T-helper 1 cell treated with Interleukin-12 subunit alpha and Interleukin-12 subunit beta and Interleukin-4 antibody, amounts not matched to agents 30 μg/mL and 1 μg/mL, for 36 hours (primary cell): ENCODE measurements at regions not wholly inside any gene's neighbourhood (a gene's known extent, or its start where the extent isn't known, plus 50 kb on each side); places are given as distances from the start of the nearest gene placed in this dataset.

ENCODE experiments used
- H3K27ac Mint-ChIP-seq: one replicate; pipeline ENCODE4 v1.8.0; 2021; ENCODE audit warnings: mild to moderate bottlenecking, mixed read lengths
- H3K27me3 Mint-ChIP-seq: one replicate; pipeline ENCODE4 v1.8.0; 2021; ENCODE audit warnings: low read depth, mixed read lengths
- H3K36me3 Mint-ChIP-seq: one replicate; pipeline ENCODE4 v1.8.0; 2021; ENCODE audit warnings: low read depth, mixed read lengths
- H3K4me1 Mint-ChIP-seq: one replicate; pipeline ENCODE4 v1.8.0; 2021; ENCODE audit warnings: low read depth, mixed read lengths
- H3K4me3 Mint-ChIP-seq: one replicate; pipeline ENCODE4 v1.8.0; 2021; ENCODE audit warnings: mild to moderate bottlenecking, moderate library complexity, mixed read lengths
- H3K9me3 Mint-ChIP-seq: one replicate; pipeline ENCODE4 v1.8.0; 2021; ENCODE audit warnings: mixed read lengths

- Mint-ChIP-seq H3K4me3 (no peak overlapping the region), H3K27me3 (peaks cover 4% of the 10 kb centered on the region), H3K4me1 (no peaks in the 10 kb centered on the region), H3K27ac (no peak overlapping the region), H3K9me3 (no peaks in the 10 kb centered on the region), H3K36me3 (no peaks in the 10 kb centered on the region)
Observed at GRCh38 chr5:35373249-35373648, 143.0 kb upstream of the PRLR start.

- H3K27ac Mint-ChIP-seq, result no peak overlapping the region
- no peaks in the 10 kb centered on the region for H3K4me1 Mint-ChIP-seq
- no peaks in the 10 kb centered on the region for H3K9me3 Mint-ChIP-seq
- H3K4me3 Mint-ChIP-seq, result no peak overlapping the region
- H3K27me3 Mint-ChIP-seq, result peaks cover 4% of the 10 kb centered on the region
- H3K36me3 Mint-ChIP-seq, result no peaks in the 10 kb centered on the region
Observed at GRCh38 chr5:35372482-35372881, 142.2 kb upstream of the PRLR start.

GRCh38 chr5:35371951-35372426 lies 141.7 kb upstream of the PRLR start:
- H3K27ac Mint-ChIP-seq, result no peak overlapping the region
- no peaks in the 10 kb centered on the region for H3K4me1 Mint-ChIP-seq
- no peak overlapping the region for H3K4me3 Mint-ChIP-seq
- no peaks in the 10 kb centered on the region for H3K36me3 Mint-ChIP-seq
- peaks cover 4% of the 10 kb centered on the region for H3K27me3 Mint-ChIP-seq
- no peaks in the 10 kb centered on the region for H3K9me3 Mint-ChIP-seq

- no peaks in the 10 kb centered on the region for H3K4me1 Mint-ChIP-seq
- no peak overlapping the region for H3K27ac Mint-ChIP-seq
- H3K4me3 Mint-ChIP-seq, result no peak overlapping the region
- H3K27me3 Mint-ChIP-seq, result peaks cover 4% of the 10 kb centered on the region
- H3K9me3 Mint-ChIP-seq, result no peaks in the 10 kb centered on the region
- H3K36me3 Mint-ChIP-seq, result no peaks in the 10 kb centered on the region
Observed at GRCh38 chr5:35370871-35371270, 140.6 kb upstream of the PRLR start.

- Mint-ChIP-seq H3K27ac (no peak overlapping the region), H3K27me3 (peaks cover 4% of the 10 kb centered on the region), H3K9me3 (no peaks in the 10 kb centered on the region), H3K4me1 (no peaks in the 10 kb centered on the region), H3K36me3 (no peaks in the 10 kb centered on the region), H3K4me3 (no peak overlapping the region)
Observed at GRCh38 chr5:35369965-35370790, 139.9 kb upstream of the PRLR start.

GRCh38 chr5:35367526-35367925 lies 137.2 kb upstream of the PRLR start:
- Mint-ChIP-seq H3K4me3 (no peak overlapping the region), H3K36me3 (no peaks in the 10 kb centered on the region), H3K4me1 (no peaks in the 10 kb centered on the region), H3K27ac (no peak overlapping the region), H3K9me3 (no peaks in the 10 kb centered on the region), H3K27me3 (peaks cover 3% of the 10 kb centered on the region)

GRCh38 chr5:35365758-35366157 lies 135.5 kb upstream of the PRLR start:
- Mint-ChIP-seq H3K36me3 (no peaks in the 10 kb centered on the region), H3K9me3 (no peaks in the 10 kb centered on the region), H3K4me1 (no peaks in the 10 kb centered on the region), H3K27me3 (peaks cover 3% of the 10 kb centered on the region), H3K4me3 (no peak overlapping the region), H3K27ac (no peak overlapping the region)

GRCh38 chr5:35364350-35364749 lies 134.1 kb upstream of the PRLR start:
- H3K36me3 Mint-ChIP-seq, result no peaks in the 10 kb centered on the region
- no peaks in the 10 kb centered on the region for H3K4me1 Mint-ChIP-seq
- H3K27ac Mint-ChIP-seq, result no peak overlapping the region
- H3K27me3 Mint-ChIP-seq, result peaks cover 3% of the 10 kb centered on the region
- no peaks in the 10 kb centered on the region for H3K9me3 Mint-ChIP-seq
- no peak overlapping the region for H3K4me3 Mint-ChIP-seq

- Mint-ChIP-seq H3K9me3 (no peaks in the 10 kb centered on the region), H3K27me3 (peaks cover 3% of the 10 kb centered on the region), H3K27ac (no peak overlapping the region), H3K36me3 (no peaks in the 10 kb centered on the region), H3K4me3 (no peak overlapping the region), H3K4me1 (no peaks in the 10 kb centered on the region)
Observed at GRCh38 chr5:35363387-35363965, 133.2 kb upstream of the PRLR start.

- no peaks in the 10 kb centered on the region for H3K9me3 Mint-ChIP-seq
- no peaks in the 10 kb centered on the region for H3K36me3 Mint-ChIP-seq
- H3K4me3 Mint-ChIP-seq, result no peak overlapping the region
- no peak overlapping the region for H3K27ac Mint-ChIP-seq
- H3K4me1 Mint-ChIP-seq, result no peaks in the 10 kb centered on the region
- peaks cover 3% of the 10 kb centered on the region for H3K27me3 Mint-ChIP-seq
Observed at GRCh38 chr5:35362772-35363171, 132.5 kb upstream of the PRLR start.

- Mint-ChIP-seq H3K4me3 (no peak overlapping the region), H3K4me1 (no peaks in the 10 kb centered on the region), H3K9me3 (no peaks in the 10 kb centered on the region), H3K36me3 (no peaks in the 10 kb centered on the region), H3K27me3 (peaks cover 3% of the 10 kb centered on the region), H3K27ac (no peak overlapping the region)
Observed at GRCh38 chr5:35360671-35361070, 130.4 kb upstream of the PRLR start.

- Mint-ChIP-seq H3K36me3 (no peaks in the 10 kb centered on the region), H3K4me3 (no peak overlapping the region), H3K27ac (no peak overlapping the region), H3K27me3 (peaks cover 3% of the 10 kb centered on the region), H3K4me1 (no peaks in the 10 kb centered on the region), H3K9me3 (no peaks in the 10 kb centered on the region)
Observed at GRCh38 chr5:35359859-35360258, 129.6 kb upstream of the PRLR start.

GRCh38 chr5:35357973-35358372 lies 127.7 kb upstream of the PRLR start:
- Mint-ChIP-seq H3K36me3 (no peaks in the 10 kb centered on the region), H3K9me3 (no peaks in the 10 kb centered on the region), H3K4me1 (no peaks in the 10 kb centered on the region), H3K27me3 (peaks cover 3% of the 10 kb centered on the region), H3K27ac (no peak overlapping the region), H3K4me3 (no peak overlapping the region)

- no peak overlapping the region for H3K4me3 Mint-ChIP-seq
- H3K9me3 Mint-ChIP-seq, result peaks cover 9% of the 10 kb centered on the region
- H3K4me1 Mint-ChIP-seq, result no peaks in the 10 kb centered on the region
- H3K27me3 Mint-ChIP-seq, result no peaks in the 10 kb centered on the region
- H3K27ac Mint-ChIP-seq, result no peak overlapping the region
- H3K36me3 Mint-ChIP-seq, result no peaks in the 10 kb centered on the region
Observed at GRCh38 chr5:35356725-35357124, 126.4 kb upstream of the PRLR start.

GRCh38 chr5:35354751-35355150 lies 124.5 kb upstream of the PRLR start:
- Mint-ChIP-seq H3K36me3 (no peaks in the 10 kb centered on the region), H3K4me1 (no peaks in the 10 kb centered on the region), H3K4me3 (no peak overlapping the region), H3K27me3 (no peaks in the 10 kb centered on the region), H3K27ac (no peak overlapping the region), H3K9me3 (peaks cover 20% of the 10 kb centered on the region)
